Mammary epithelial cell (primary cell): ENCODE measurements at regions not wholly inside any gene's neighbourhood (a gene's known extent, or its start where the extent isn't known, plus 50 kb on each side); places are given as distances from the start of the nearest gene placed in this dataset.

ENCODE experiments used
- EZH2 ChIP-seq: IDR thresholded peaks from 2 replicates; pipeline ENCODE4 v1.6.1; 2012; ENCODE audit warnings: low read length, inconsistent platforms, borderline replicate concordance
- TF ChIP-seq, protein P1 (sequence below), 2 donors: IDR thresholded peaks in 1 of 2; conservative IDR thresholded peaks in 1 of 2; 2 replicates each; pipeline ENCODE4 v1.5.1; 2011 to 2012; ENCODE audit warnings: inconsistent platforms in 2 of 2, low read length in 2 of 2, mild to moderate bottlenecking in 2 of 2, control low read depth in 1 of 2, low read depth in 1 of 2; ENCODE audit not compliant: insufficient read depth in 1 of 2; ENCODE audit errors: extremely low read depth in 1 of 2

GRCh38 chr14:34065690-34066391 lies 115.0 kb upstream of the EGLN3 start:
- TF ChIP-seq, protein P1, sequence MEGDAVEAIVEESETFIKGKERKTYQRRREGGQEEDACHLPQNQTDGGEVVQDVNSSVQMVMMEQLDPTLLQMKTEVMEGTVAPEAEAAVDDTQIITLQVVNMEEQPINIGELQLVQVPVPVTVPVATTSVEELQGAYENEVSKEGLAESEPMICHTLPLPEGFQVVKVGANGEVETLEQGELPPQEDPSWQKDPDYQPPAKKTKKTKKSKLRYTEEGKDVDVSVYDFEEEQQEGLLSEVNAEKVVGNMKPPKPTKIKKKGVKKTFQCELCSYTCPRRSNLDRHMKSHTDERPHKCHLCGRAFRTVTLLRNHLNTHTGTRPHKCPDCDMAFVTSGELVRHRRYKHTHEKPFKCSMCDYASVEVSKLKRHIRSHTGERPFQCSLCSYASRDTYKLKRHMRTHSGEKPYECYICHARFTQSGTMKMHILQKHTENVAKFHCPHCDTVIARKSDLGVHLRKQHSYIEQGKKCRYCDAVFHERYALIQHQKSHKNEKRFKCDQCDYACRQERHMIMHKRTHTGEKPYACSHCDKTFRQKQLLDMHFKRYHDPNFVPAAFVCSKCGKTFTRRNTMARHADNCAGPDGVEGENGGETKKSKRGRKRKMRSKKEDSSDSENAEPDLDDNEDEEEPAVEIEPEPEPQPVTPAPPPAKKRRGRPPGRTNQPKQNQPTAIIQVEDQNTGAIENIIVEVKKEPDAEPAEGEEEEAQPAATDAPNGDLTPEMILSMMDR (conservative IDR thresholded peaks at IDR 0.05 in 1 of 2, IDR thresholded peaks at IDR 0.05 in 1 of 2; ENCODE audit: extremely low read depth in 1 of 2, insufficient read depth in 1 of 2, low read depth in 1 of 2, low read length in 2 of 2) = no peak
- TF ChIP-seq EZH2 = no peak
